Ecto neural progenitor cell (in vitro differentiated cells): ENCODE measurements at regions not wholly inside any gene's neighbourhood (a gene's known extent, or its start where the extent isn't known, plus 50 kb on each side); places are given as distances from the start of the nearest gene placed in this dataset.

Experiments used
- DNase-seq: peaks from one replicate; pipeline ENCODE4 v3.0.0-alpha.2; 2018; ENCODE audit warnings: low spot score

GRCh38 chr1:209382231-209383100 lies 201.0 kb upstream of the CAMK1G start:
- DNase-seq, result no peak

GRCh38 chr1:209383422-209383821 lies 200.1 kb upstream of the CAMK1G start:
- no peak for DNase-seq

GRCh38 chr1:209383907-209384709 lies 199.4 kb upstream of the CAMK1G start:
- no peak for DNase-seq

- DNase-seq, result no peak
These were observed 198.6 kb upstream of the CAMK1G start for GRCh38 chr1:209384710-209385550.

GRCh38 chr1:209386156-209386555 lies 197.4 kb upstream of the CAMK1G start:
- DNase-seq, result no peak

GRCh38 chr1:209387271-209387968 lies 196.1 kb upstream of the CAMK1G start:
- no peak for DNase-seq

- no peak for DNase-seq
These were observed 195.6 kb upstream of the CAMK1G start for GRCh38 chr1:209387969-209388329.

GRCh38 chr1:209388358-209388757 lies 195.2 kb upstream of the CAMK1G start:
- DNase-seq, result no peak

- DNase-seq, result no peak
These were observed 194.3 kb upstream of the CAMK1G start for GRCh38 chr1:209389258-209389657.

- no peak for DNase-seq
These were observed 193.5 kb upstream of the CAMK1G start for GRCh38 chr1:209389975-209390374.

- DNase-seq, result no peak
These were observed 192.8 kb upstream of the CAMK1G start for GRCh38 chr1:209390764-209391163.

- DNase-seq, result no peak
These were observed 191.7 kb upstream of the CAMK1G start for GRCh38 chr1:209391792-209392191.

- DNase-seq, result no peak
These were observed 188.3 kb upstream of the CAMK1G start for GRCh38 chr1:209395169-209395568.

GRCh38 chr1:209397371-209397770 lies 186.1 kb upstream of the CAMK1G start:
- no peak for DNase-seq

- DNase-seq, result no peak
These were observed 185.6 kb upstream of the CAMK1G start for GRCh38 chr1:209397910-209398309.

GRCh38 chr1:209398313-209398991 lies 185.1 kb upstream of the CAMK1G start:
- DNase-seq, result no peak

- no peak for DNase-seq
These were observed 183.7 kb upstream of the CAMK1G start for GRCh38 chr1:209399800-209400199.

GRCh38 chr1:209400351-209401220 lies 182.9 kb upstream of the CAMK1G start:
- no peak for DNase-seq

- no peak for DNase-seq
These were observed 180.8 kb upstream of the CAMK1G start for GRCh38 chr1:209402697-209403096.

- no peak for DNase-seq
These were observed 179.6 kb upstream of the CAMK1G start for GRCh38 chr1:209403921-209404320.
